H1 (cell line): ENCODE measurements at regions not wholly inside any gene's neighbourhood (a gene's known extent, or its start where the extent isn't known, plus 50 kb on each side); places are given as distances from the start of the nearest gene placed in this dataset.

ENCODE experiments used
- CREB1 ChIP-seq: IDR thresholded peaks from 2 replicates; pipeline ENCODE4 v1.6.1; 2012; ENCODE audit warnings: inconsistent platforms
- TF ChIP-seq, protein P1 (sequence below): IDR thresholded peaks from 2 replicates; pipeline ENCODE4 v1.6.1; 2012; ENCODE audit warnings: low read length, inconsistent platforms

DNA sequence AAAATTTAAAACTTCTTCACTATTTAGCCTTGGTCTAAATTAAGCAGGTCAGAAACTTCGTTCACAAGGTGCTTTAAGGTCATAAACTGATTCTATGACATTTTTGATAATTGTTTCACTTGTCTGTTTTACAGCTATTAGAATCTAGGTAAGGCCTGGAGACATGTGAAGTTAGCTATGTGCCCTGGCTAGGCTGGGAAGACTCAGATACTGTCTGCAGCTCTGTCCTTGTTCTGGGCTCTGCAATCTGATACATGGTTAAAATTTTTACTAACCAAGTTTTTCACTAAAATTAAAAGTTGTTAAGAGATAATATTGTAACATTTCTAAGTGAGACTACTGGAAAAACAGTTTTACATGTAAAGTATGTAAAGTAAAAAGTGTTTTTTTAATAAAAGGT is 479.6 kb upstream of the EPHA6 start (continued):
- TF ChIP-seq, protein P1, sequence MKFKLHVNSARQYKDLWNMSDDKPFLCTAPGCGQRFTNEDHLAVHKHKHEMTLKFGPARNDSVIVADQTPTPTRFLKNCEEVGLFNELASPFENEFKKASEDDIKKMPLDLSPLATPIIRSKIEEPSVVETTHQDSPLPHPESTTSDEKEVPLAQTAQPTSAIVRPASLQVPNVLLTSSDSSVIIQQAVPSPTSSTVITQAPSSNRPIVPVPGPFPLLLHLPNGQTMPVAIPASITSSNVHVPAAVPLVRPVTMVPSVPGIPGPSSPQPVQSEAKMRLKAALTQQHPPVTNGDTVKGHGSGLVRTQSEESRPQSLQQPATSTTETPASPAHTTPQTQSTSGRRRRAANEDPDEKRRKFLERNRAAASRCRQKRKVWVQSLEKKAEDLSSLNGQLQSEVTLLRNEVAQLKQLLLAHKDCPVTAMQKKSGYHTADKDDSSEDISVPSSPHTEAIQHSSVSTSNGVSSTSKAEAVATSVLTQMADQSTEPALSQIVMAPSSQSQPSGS, result no peak
- no peak for TF ChIP-seq CREB1
